ENCODE measurements at regions not wholly inside any gene's neighbourhood (a gene's known extent, or its start where the extent isn't known, plus 50 kb on each side); places are given as distances from the start of the nearest gene placed in this dataset.

DNA sequence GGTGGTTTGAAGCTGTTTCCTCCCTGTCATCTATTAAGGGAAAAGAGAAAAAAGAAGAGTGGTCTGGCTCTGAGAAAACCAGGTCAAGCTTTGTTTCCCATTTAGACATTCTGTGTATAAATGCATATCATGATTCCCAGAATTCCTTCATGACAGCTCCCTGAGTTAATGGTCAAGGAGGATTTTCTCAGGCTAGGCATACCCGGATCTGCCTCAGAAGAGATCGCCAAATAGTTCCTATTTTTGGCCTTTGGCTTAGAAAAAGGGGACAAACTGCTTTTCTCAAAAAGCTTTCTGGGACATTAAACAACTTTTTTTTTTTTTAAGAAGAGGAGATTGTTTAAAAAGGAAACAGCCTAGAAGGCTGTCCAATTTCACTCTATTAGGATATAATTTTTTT, 53.5 kb upstream of the PIP4K2A start:
- Histone ChIP-seq H3K27me3 (no peaks in the 10 kb centered on the region), H3K4me1 (no peaks in the 10 kb centered on the region), H3K9ac (ENCODE audit: low read depth in 2 of 2, low read length in 2 of 2) (no peak overlapping the region), H3K9me3 (no peaks in the 10 kb centered on the region), H3K4me3 (no peak overlapping the region), H3K36me3 (no peaks in the 10 kb centered on the region), H3K27ac (no peak overlapping the region)
- intact Hi-C loops (cut with DNase I) = no loop called here
- TF ChIP-seq, protein P1, sequence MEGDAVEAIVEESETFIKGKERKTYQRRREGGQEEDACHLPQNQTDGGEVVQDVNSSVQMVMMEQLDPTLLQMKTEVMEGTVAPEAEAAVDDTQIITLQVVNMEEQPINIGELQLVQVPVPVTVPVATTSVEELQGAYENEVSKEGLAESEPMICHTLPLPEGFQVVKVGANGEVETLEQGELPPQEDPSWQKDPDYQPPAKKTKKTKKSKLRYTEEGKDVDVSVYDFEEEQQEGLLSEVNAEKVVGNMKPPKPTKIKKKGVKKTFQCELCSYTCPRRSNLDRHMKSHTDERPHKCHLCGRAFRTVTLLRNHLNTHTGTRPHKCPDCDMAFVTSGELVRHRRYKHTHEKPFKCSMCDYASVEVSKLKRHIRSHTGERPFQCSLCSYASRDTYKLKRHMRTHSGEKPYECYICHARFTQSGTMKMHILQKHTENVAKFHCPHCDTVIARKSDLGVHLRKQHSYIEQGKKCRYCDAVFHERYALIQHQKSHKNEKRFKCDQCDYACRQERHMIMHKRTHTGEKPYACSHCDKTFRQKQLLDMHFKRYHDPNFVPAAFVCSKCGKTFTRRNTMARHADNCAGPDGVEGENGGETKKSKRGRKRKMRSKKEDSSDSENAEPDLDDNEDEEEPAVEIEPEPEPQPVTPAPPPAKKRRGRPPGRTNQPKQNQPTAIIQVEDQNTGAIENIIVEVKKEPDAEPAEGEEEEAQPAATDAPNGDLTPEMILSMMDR (IDR thresholded peaks at IDR 0.05) = no peak
- no peak for DNase-seq

DNA sequence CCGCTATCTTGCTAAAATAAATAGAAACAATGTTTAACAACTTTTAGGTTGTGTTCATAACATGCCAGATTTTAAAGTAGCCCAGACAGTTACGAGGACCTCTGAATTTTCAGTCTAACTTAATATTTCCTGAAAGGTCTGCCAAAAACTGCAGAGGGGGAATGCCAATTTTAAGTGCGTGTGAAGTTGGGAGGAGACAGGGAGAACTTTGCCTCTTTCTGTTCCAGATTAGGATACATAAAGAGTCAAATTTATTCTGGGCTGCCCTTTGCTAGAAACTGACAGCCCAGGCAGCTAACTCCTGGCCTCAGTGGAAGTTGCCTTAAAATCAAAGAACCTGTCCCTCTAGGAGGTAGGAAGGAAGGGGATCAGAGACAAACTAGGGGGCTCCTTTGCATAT, 52.3 kb upstream of the PIP4K2A start:
- no peaks in the 10 kb centered on the region for H3K36me3 ChIP-seq
- no peaks in the 10 kb centered on the region for H3K27me3 ChIP-seq
- no peaks in the 10 kb centered on the region for H3K4me1 ChIP-seq
- intact Hi-C loops (cut with DNase I) = no loop called here
- no peak overlapping the region for H3K4me3 ChIP-seq
- TF ChIP-seq, protein P1 (IDR thresholded peaks at IDR 0.05) = no peak
- no peak overlapping the region for H3K9ac ChIP-seq (ENCODE audit: low read depth in 2 of 2, low read length in 2 of 2)
- no peak overlapping the region for H3K27ac ChIP-seq
- no peak for DNase-seq
- H3K9me3 ChIP-seq = no peaks in the 10 kb centered on the region

DNA sequence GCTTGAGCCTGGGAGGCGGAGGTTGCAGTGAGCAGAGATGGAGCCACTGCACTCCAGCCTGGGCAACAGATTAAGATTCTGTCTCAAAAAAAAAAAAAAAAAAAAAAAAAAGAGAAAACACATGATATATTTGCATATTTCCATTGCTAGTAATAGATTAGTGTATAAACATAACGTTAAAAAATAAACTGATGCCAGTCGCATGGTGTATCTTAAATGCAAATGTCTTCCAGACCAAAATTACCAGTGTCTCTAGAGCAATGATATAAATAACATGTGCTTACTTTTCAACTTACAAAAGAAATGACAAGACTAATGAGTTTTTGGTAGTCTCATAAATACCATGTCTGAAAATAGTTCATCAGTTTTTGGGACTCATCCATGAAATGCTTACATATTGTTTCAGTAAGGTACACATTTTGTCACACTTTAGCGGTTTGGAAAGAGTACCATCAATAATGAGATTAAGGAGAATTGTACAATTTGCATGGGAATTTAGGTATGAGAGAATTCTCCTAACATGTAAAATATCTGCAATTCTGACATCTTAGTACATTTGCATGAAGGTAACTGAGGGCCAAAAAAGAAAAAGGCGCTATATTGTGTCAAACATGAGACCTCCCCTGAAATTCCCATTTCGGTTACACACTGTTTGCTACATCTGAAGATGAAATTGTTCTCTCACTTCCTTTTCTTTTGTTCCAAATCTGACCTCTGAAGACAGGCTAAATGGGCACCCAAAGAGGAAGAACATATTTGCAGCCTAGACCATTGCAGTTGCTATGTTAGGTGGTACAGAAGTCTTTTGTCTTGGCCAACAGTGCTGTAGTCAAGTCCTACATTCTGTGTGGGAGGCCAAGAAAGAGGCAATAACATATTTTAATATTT, 51.5 kb upstream of the PIP4K2A start:
- Histone ChIP-seq H3K4me3 (no peak overlapping the region), H3K27ac (no peak overlapping the region), H3K36me3 (no peaks in the 10 kb centered on the region), H3K27me3 (no peaks in the 10 kb centered on the region), H3K9me3 (no peaks in the 10 kb centered on the region), H3K9ac (ENCODE audit: low read depth in 2 of 2, low read length in 2 of 2) (no peak overlapping the region), H3K4me1 (no peaks in the 10 kb centered on the region)
- TF ChIP-seq, protein P1 (IDR thresholded peaks at IDR 0.05) = no peak
- DNase-seq = no peak
- intact Hi-C loops (cut with DNase I) = no loop called here

DNA sequence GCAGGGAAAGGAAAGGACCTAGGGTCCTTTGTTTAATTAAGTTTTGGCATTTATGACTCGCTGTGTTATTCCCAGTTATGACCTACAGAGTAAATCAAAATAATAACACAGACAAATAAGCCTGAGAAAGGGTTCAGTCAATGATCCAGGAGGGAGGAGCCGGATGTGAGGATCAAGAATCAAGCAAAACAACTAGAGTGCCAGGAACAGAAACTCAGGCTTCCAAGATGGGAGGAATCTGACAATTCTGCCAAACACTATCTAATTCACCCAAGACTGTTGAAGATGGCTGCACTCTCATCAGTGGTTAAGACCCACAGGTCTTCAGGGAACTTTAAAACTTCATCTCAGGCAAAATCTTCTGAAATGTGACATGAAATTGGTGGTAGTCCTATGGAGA, 50.3 kb upstream of the PIP4K2A start:
- Histone ChIP-seq H3K27ac (no peak overlapping the region), H3K4me3 (no peak overlapping the region), H3K27me3 (no peaks in the 10 kb centered on the region), H3K4me1 (no peaks in the 10 kb centered on the region), H3K36me3 (no peaks in the 10 kb centered on the region), H3K9ac (ENCODE audit: low read depth in 2 of 2, low read length in 2 of 2) (no peak overlapping the region), H3K9me3 (no peaks in the 10 kb centered on the region)
- intact Hi-C loops (cut with DNase I) = no loop called here
- peak; percentile 19 for DNase-seq
- TF ChIP-seq, protein P1 (IDR thresholded peaks at IDR 0.05) = no peak

All from colonic mucosa (tissue), 4 donors.